HG03064 (cell line): ENCODE measurements at regions not wholly inside any gene's neighbourhood (a gene's known extent, or its start where the extent isn't known, plus 50 kb on each side); places are given as distances from the start of the nearest gene placed in this dataset.
A peak's percentile ranks its signal among the peaks of the same experiment; 100 is the strongest.

ENCODE experiments used
- ATAC-seq: cut with Tn5 transposase; IDR thresholded peaks from one replicate; pipeline ENCODE4 v1.9.1; 2021; ENCODE audit warnings: low read depth; ENCODE audit not compliant: unreplicated experiment

- ATAC-seq: no peak
Measured at GRCh38 chr1:221840511-221841243, 98.8 kb upstream of the DUSP10 start.

GRCh38 chr1:221839782-221840395 is 98.0 kb upstream of the DUSP10 start:
- ATAC-seq: peak; percentile 93

GRCh38 chr1:221839321-221839720 is 97.4 kb upstream of the DUSP10 start:
- ATAC-seq: peak; percentile 16

- peak; percentile 41 for ATAC-seq
Measured at GRCh38 chr1:221837896-221838295, 96.0 kb upstream of the DUSP10 start.

GRCh38 chr1:221834698-221835513 is 93.0 kb upstream of the DUSP10 start:
- ATAC-seq: no peak

GRCh38 chr1:221832617-221833016 is 90.7 kb upstream of the DUSP10 start:
- no peak for ATAC-seq

GRCh38 chr1:221832151-221832550 is 90.3 kb upstream of the DUSP10 start:
- ATAC-seq: no peak

- no peak for ATAC-seq
Measured at GRCh38 chr1:221829327-221830015, 87.6 kb upstream of the DUSP10 start.

- ATAC-seq: no peak
Measured at GRCh38 chr1:221827307-221827642, 85.4 kb upstream of the DUSP10 start.

GRCh38 chr1:221824909-221825308 is 83.0 kb upstream of the DUSP10 start:
- ATAC-seq: no peak

GRCh38 chr1:221824025-221824424 is 82.1 kb upstream of the DUSP10 start:
- peak; percentile 43 for ATAC-seq

- ATAC-seq: peak; percentile 28
Measured at GRCh38 chr1:221823561-221823960, 81.7 kb upstream of the DUSP10 start.

GRCh38 chr1:221823149-221823548 is 81.3 kb upstream of the DUSP10 start:
- peak; percentile 58 for ATAC-seq

GRCh38 chr1:221822591-221822990 is 80.7 kb upstream of the DUSP10 start:
- no peak for ATAC-seq

GRCh38 chr1:221816899-221817298 is 75.0 kb upstream of the DUSP10 start:
- ATAC-seq: no peak

GRCh38 chr1:221815660-221816059 is 73.8 kb upstream of the DUSP10 start:
- ATAC-seq: no peak

- ATAC-seq: no peak
Measured at GRCh38 chr1:221813887-221814286, 72.0 kb upstream of the DUSP10 start.

- no peak for ATAC-seq
Measured at GRCh38 chr1:221812905-221813597, 71.2 kb upstream of the DUSP10 start.

- ATAC-seq: no peak
Measured at GRCh38 chr1:221812088-221812752, 70.3 kb upstream of the DUSP10 start.

GRCh38 chr1:221810406-221810805 is 68.5 kb upstream of the DUSP10 start:
- ATAC-seq: no peak
